AML-193 (cell line): ENCODE measurements at regions not wholly inside any gene's neighbourhood (a gene's known extent, or its start where the extent isn't known, plus 50 kb on each side); places are given as distances from the start of the nearest gene placed in this dataset.

Source experiments
- DNase-seq, 2 experiments: peaks; one replicate each; lab custom pipeline; 2025; lab: John Stamatoyannopoulos, UW

- no peak for DNase-seq
These were observed 119.0 kb downstream of the SUCNR1 start for GRCh38 chr3:151992326-151993041.

GRCh38 chr3:151995091-151995490 lies 121.6 kb downstream of the SUCNR1 start:
- no peak for DNase-seq

- DNase-seq, result no peak
These were observed 125.3 kb downstream of the SUCNR1 start for GRCh38 chr3:151998744-151999143.

GRCh38 chr3:151999936-152000335 lies 126.5 kb downstream of the SUCNR1 start:
- DNase-seq, result no peak

- DNase-seq, result no peak
These were observed 138.6 kb downstream of the SUCNR1 start for GRCh38 chr3:152011812-152012735.

GRCh38 chr3:152019508-152019907 lies 146.1 kb downstream of the SUCNR1 start:
- DNase-seq, result no peak

GRCh38 chr3:152021951-152022461 lies 148.6 kb downstream of the SUCNR1 start:
- no peak for DNase-seq

- peak; percentile 52 to 59 for DNase-seq
These were observed 152.7 kb downstream of the SUCNR1 start for GRCh38 chr3:152026033-152026556.

- no peak for DNase-seq
These were observed 156.9 kb downstream of the SUCNR1 start for GRCh38 chr3:152030320-152030719.

GRCh38 chr3:152031321-152031720 lies 157.9 kb downstream of the SUCNR1 start:
- DNase-seq, result no peak

GRCh38 chr3:152037297-152037696 lies 163.9 kb downstream of the SUCNR1 start:
- no peak for DNase-seq

- no peak for DNase-seq
These were observed 164.5 kb downstream of the SUCNR1 start for GRCh38 chr3:152037953-152038352.

GRCh38 chr3:152038490-152038889 lies 165.0 kb downstream of the SUCNR1 start:
- no peak for DNase-seq

- no peak for DNase-seq
These were observed 166.4 kb downstream of the SUCNR1 start for GRCh38 chr3:152039887-152040286.

GRCh38 chr3:152040319-152040718 lies 166.9 kb downstream of the SUCNR1 start:
- DNase-seq, result no peak

- no peak for DNase-seq
These were observed 170.2 kb downstream of the SUCNR1 start for GRCh38 chr3:152043620-152044019.

- DNase-seq, result no peak
These were observed 172.8 kb downstream of the SUCNR1 start for GRCh38 chr3:152046280-152046679.

- no peak for DNase-seq
These were observed 174.0 kb downstream of the SUCNR1 start for GRCh38 chr3:152047465-152047864.

GRCh38 chr3:152048831-152049230 lies 175.4 kb downstream of the SUCNR1 start:
- DNase-seq, result no peak

- DNase-seq, result no peak
These were observed 177.5 kb downstream of the SUCNR1 start for GRCh38 chr3:152050903-152051302.

- DNase-seq, result no peak
These were observed 178.3 kb downstream of the SUCNR1 start for GRCh38 chr3:152051501-152052404.

- DNase-seq, result no peak
These were observed 180.4 kb downstream of the SUCNR1 start for GRCh38 chr3:152053866-152054265.
